H1 (cell line): ENCODE measurements at regions not wholly inside any gene's neighbourhood (a gene's known extent, or its start where the extent isn't known, plus 50 kb on each side); places are given as distances from the start of the nearest gene placed in this dataset.

ENCODE experiments used
- CTCF ChIA-PET: fragments of 300-600 bp; sonication (Branson Sonifier 250); formaldehyde crosslinking; loops from one replicate; lab custom pipeline; 2021; ENCODE audit not compliant: partially characterized antibody; lab: Charles Lee
- POLR2A ChIA-PET: fragments of 300-600 bp; sonication (Branson Sonifier 250); formaldehyde crosslinking; loops from one replicate; lab custom pipeline; 2021; ENCODE audit warnings: inconsistent platforms; ENCODE audit not compliant: partially characterized antibody; lab: Charles Lee
- DNase-seq, 2 experiments: peaks; one replicate each; pipeline versions ENCODE4 v3.0.0 to v3.0.0-alpha.2; 2010 to 2022; ENCODE audit warnings: low spot score in 2 of 2, low read depth in 1 of 2, mixed read lengths in 1 of 2
- FAIRE-seq: peaks from 2 replicates; lab custom pipeline; 2011; peaks lifted over from hg19 to GRCh38; lab: Jason Lieb, UNC
- H2AFZ ChIP-seq: 2 replicates; pipeline ENCODE4 v1.8.1; 2012; ENCODE audit warnings: low read length, inconsistent platforms
- H2AK5ac ChIP-seq: 2 replicates; pipeline ENCODE4 v1.6.1; 2013; ENCODE audit warnings: low read depth, low read length
- H2BK120ac ChIP-seq: replicated peaks from 2 replicates; pipeline ENCODE3; 2013; ENCODE audit warnings: low read depth, low read length, inconsistent platforms
- H2BK12ac ChIP-seq: 2 replicates; pipeline ENCODE4 v1.6.1; 2013; ENCODE audit warnings: low read depth, low read length
- H2BK15ac ChIP-seq: 2 replicates; pipeline ENCODE4 v1.6.1; 2013; ENCODE audit warnings: low read length
- H2BK20ac ChIP-seq: 2 replicates; pipeline ENCODE4 v1.6.1; 2013; ENCODE audit warnings: low read length
- H2BK5ac ChIP-seq: 2 replicates; pipeline ENCODE4 v1.6.1; 2013; ENCODE audit warnings: low read depth, low read length
- H3K14ac ChIP-seq: 2 replicates; pipeline ENCODE4 v1.6.1; 2013; ENCODE audit warnings: inconsistent platforms; ENCODE audit not compliant: insufficient read length
- H3K18ac ChIP-seq: 2 replicates; pipeline ENCODE4 v1.6.1; 2013; ENCODE audit warnings: low read length; ENCODE audit errors: extremely low read depth
- H3K23ac ChIP-seq: 2 replicates; pipeline ENCODE4 v1.6.1; 2013; ENCODE audit warnings: inconsistent platforms; ENCODE audit not compliant: insufficient read length
- H3K23me2 ChIP-seq: 2 replicates; pipeline ENCODE4 v1.6.1; 2013; ENCODE audit warnings: low read depth, low read length
- H3K27ac ChIP-seq: 2 replicates; pipeline ENCODE4 v1.6.1; 2011; ENCODE audit warnings: low read depth, low read length, inconsistent platforms
- H3K27me3 ChIP-seq, 4 experiments: replicated peaks in 1 of 4; 1 replicate in 1 of 4; 2 replicates in 3 of 4; pipeline versions ENCODE4 v1.6.1 to v1.8.1; 2011 to 2013; ENCODE audit warnings: low read length in 3 of 4, mild to moderate bottlenecking in 3 of 4, inconsistent platforms in 2 of 4, mixed read lengths in 2 of 4, moderate library complexity in 1 of 4; ENCODE audit not compliant: control insufficient read depth in 3 of 4, insufficient read depth in 3 of 4; ENCODE audit errors: extremely low read depth in 1 of 4
- H3K36me3 ChIP-seq, 4 experiments: 2 replicates each; pipeline versions ENCODE4 v1.6.1 to v1.8.1; 2011 to 2013; ENCODE audit warnings: mild to moderate bottlenecking in 4 of 4, low read length in 3 of 4, moderate library complexity in 2 of 4, control low read depth in 1 of 4, inconsistent platforms in 1 of 4; ENCODE audit not compliant: insufficient read depth in 4 of 4, control insufficient read depth in 2 of 4
- H3K4ac ChIP-seq: replicated peaks from 2 replicates; pipeline ENCODE3; 2013; ENCODE audit warnings: low read length, low read depth, mixed read lengths, inconsistent platforms; ENCODE audit not compliant: insufficient read length
- H3K4me1 ChIP-seq, 4 experiments: replicated peaks in 1 of 4; 1 replicate in 1 of 4; 2 replicates in 3 of 4; pipeline versions ENCODE4 v1.6.1 to v1.8.1; 2011 to 2013; ENCODE audit warnings: low read length in 3 of 4, inconsistent platforms in 2 of 4, mixed read lengths in 1 of 4; ENCODE audit not compliant: insufficient read depth in 4 of 4, control insufficient read depth in 3 of 4
- H3K4me2 ChIP-seq, 2 experiments: 2 replicates each; pipeline versions ENCODE4 v1.6.1 to v1.8.1; 2011 to 2013; ENCODE audit warnings: low read depth in 2 of 2, low read length in 2 of 2, control low read depth in 1 of 2, inconsistent platforms in 1 of 2, mild to moderate bottlenecking in 1 of 2; ENCODE audit not compliant: insufficient read depth in 1 of 2
- H3K4me3 ChIP-seq, 4 experiments: fragments of 200-600, 300-600 bp in 1 of 4; sonication (generic), shearing (Covaris generic), sonication (Bioruptor Twin) in 1 of 4; 2 replicates each; pipeline versions ENCODE4 v1.5.1 to v1.8.1; 2011 to 2016; ENCODE audit warnings: low read length in 4 of 4, low read depth in 3 of 4, control low read depth in 2 of 4, inconsistent platforms in 2 of 4, mild to moderate bottlenecking in 2 of 4, mixed read lengths in 1 of 4, moderate library complexity in 1 of 4; ENCODE audit not compliant: insufficient read depth in 2 of 4; ENCODE audit errors: extremely low read depth in 1 of 4
- H3K56ac ChIP-seq: replicated peaks from 2 replicates; pipeline ENCODE3; 2013; ENCODE audit warnings: low read depth, mild to moderate bottlenecking, mixed read lengths, low read length, inconsistent platforms; ENCODE audit not compliant: insufficient read length
- H3K79me1 ChIP-seq: 2 replicates; pipeline ENCODE4 v1.6.1; 2013; ENCODE audit warnings: low read depth, low read length, control low read depth
- H3K79me2 ChIP-seq, 2 experiments: 2 replicates each; pipeline versions ENCODE4 v1.6.1 to v1.8.1; 2012 to 2013; ENCODE audit warnings: low read length in 2 of 2, mild to moderate bottlenecking in 2 of 2, inconsistent platforms in 1 of 2; ENCODE audit not compliant: insufficient read depth in 2 of 2, control insufficient read depth in 1 of 2
- H3K9ac ChIP-seq, 4 experiments: replicated peaks in 1 of 4; 1 replicate in 1 of 4; 2 replicates in 3 of 4; pipeline versions ENCODE4 v1.6.1 to v1.8.1; 2011 to 2013; ENCODE audit warnings: low read depth in 3 of 4, low read length in 3 of 4, control low read depth in 2 of 4, mild to moderate bottlenecking in 2 of 4, moderate library complexity in 2 of 4, inconsistent platforms in 1 of 4; ENCODE audit errors: extremely low read depth in 1 of 4
- H3K9me3 ChIP-seq, 2 experiments: 2 replicates each; pipeline versions ENCODE4 v1.6.1 to v1.8.1; 2012 to 2013; ENCODE audit warnings: mild to moderate bottlenecking in 2 of 2, moderate library complexity in 2 of 2, control low read depth in 1 of 2, inconsistent platforms in 1 of 2, low read depth in 1 of 2, low read length in 1 of 2, mixed read lengths in 1 of 2; ENCODE audit not compliant: insufficient read depth in 2 of 2
- H4K20me1 ChIP-seq, 2 experiments: replicated peaks in 1 of 2; 2 replicates each; pipeline versions ENCODE3 to v1.8.1; 2011 to 2013; ENCODE audit warnings: inconsistent platforms in 2 of 2, low read length in 2 of 2, mild to moderate bottlenecking in 1 of 2; ENCODE audit not compliant: insufficient read depth in 2 of 2, control insufficient read depth in 1 of 2
- H4K5ac ChIP-seq: 2 replicates; pipeline ENCODE4 v1.6.1; 2013; ENCODE audit warnings: low read length, low read depth, mixed read lengths, inconsistent platforms; ENCODE audit not compliant: insufficient read length
- H4K8ac ChIP-seq: 2 replicates; pipeline ENCODE4 v1.8.0; 2013; ENCODE audit warnings: mild to moderate bottlenecking, moderate library complexity, low read length, inconsistent platforms; ENCODE audit not compliant: insufficient read depth; ENCODE audit errors: extremely low read depth
- H4K91ac ChIP-seq: replicated peaks from 2 replicates; pipeline ENCODE3; 2013; ENCODE audit warnings: low read length, mixed read lengths, inconsistent platforms; ENCODE audit not compliant: insufficient read length
- EP300 ChIP-seq, 2 experiments: IDR thresholded peaks; 1 replicate in 1 of 2; 2 replicates in 1 of 2; pipeline ENCODE4 v1.6.1; 2011 to 2012; ENCODE audit warnings: low read depth in 2 of 2, low read length in 2 of 2, mild to moderate bottlenecking in 2 of 2, borderline replicate concordance in 1 of 2, inconsistent platforms in 1 of 2, moderate library complexity in 1 of 2
- KDM4A ChIP-seq: IDR thresholded peaks from one replicate; pipeline ENCODE4 v1.7.1; 2012; ENCODE audit warnings: low read depth, mild to moderate bottlenecking, moderate library complexity, low read length, inconsistent platforms; ENCODE audit not compliant: severe bottlenecking
- KDM5A ChIP-seq: fragments of 200-600 bp; IDR thresholded peaks from 2 replicates; pipeline ENCODE4 v1.7.1; 2012; ENCODE audit warnings: mild to moderate bottlenecking, low read length, inconsistent platforms, mixed read lengths
- WGBS, 2 experiments: shearing (Covaris generic) in 1 of 2; methylation state at CpG; one replicate each; pipeline versions ENCODE4 v1.1.6 to v1.1.7; 2013 to 2015; ENCODE audit warnings: low lambda C conversion rate in 2 of 2, mixed read lengths in 2 of 2, inconsistent platforms in 1 of 2, low coverage in 1 of 2, missing lambda C conversion rate in 1 of 2; ENCODE audit not compliant: insufficient replicate concordance in 2 of 2, insufficient coverage in 1 of 2, insufficient read length in 1 of 2; ENCODE audit errors: extremely low coverage in 1 of 2, missing lambda C conversion rate in 1 of 2; 5-methylcytosine and 5-hydroxymethylcytosine counted together

DNA sequence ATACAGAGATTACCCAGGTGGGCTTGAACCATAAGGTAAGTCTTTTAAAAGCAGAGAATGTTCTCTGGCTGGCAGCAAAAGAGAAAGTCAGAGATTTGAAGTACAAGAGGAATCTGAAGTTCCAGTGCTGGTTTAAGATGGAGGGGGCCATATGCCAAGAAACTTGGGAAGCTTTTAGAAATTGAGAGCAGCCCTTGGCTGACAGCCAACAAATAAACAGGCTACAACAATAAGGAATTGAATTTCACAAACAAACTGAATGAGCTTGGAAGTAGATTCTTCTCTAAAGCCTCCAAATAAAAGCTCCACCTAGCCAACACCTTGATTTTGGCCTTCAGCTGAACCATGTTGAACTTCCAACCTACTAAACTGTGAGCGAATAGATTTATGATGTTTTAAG, 85.7 kb downstream of the TRIM42 start:
- CTCF ChIA-PET: no interaction called here
- Histone ChIP-seq H3K4me1 (peaks cover 0 to 2% (median 0%) of the 10 kb centered on the region in 4 experiments; a peak in 2 of 7 replicates), H3K18ac (no peak overlapping the region), H3K79me2 (no peaks in the 10 kb centered on the region), H3K4me2 (no peak overlapping the region), H3K27me3 (no peaks in the 10 kb centered on the region), H3K9me3 (no peaks in the 10 kb centered on the region), H2BK120ac (no peak overlapping the region), H3K23me2 (no peaks in the 10 kb centered on the region), H3K4ac (no peak overlapping the region), H3K36me3 (no peaks in the 10 kb centered on the region), H4K20me1 (no peaks in the 10 kb centered on the region), H2BK20ac (no peak overlapping the region), H3K79me1 (no peaks in the 10 kb centered on the region), H2AFZ (peak overlapping the region; percentile 81), H3K56ac (no peak overlapping the region), H3K4me3 (no peak overlapping the region), H2BK5ac (no peak overlapping the region), H2BK15ac (no peak overlapping the region), H4K8ac (no peak overlapping the region), H3K27ac (no peak overlapping the region), H2AK5ac (no peak overlapping the region), H3K14ac (no peak overlapping the region), H4K5ac (no peak overlapping the region), H3K23ac (no peak overlapping the region), H4K91ac (no peak overlapping the region), H2BK12ac (no peak overlapping the region), H3K9ac (no peak overlapping the region)
- 96% methylated on average over 1 of the region's 1 CpG; no CpG with 5 or more reads in 1 of the 2 experiments for WGBS, 2 experiments
- POLR2A ChIA-PET: no interaction called here
- DNase-seq: peak in 1 of 2 experiments; percentile 20
- no peak for FAIRE-seq
- TF ChIP-seq KDM4A (no peak), KDM5A (no peak), EP300 (IDR thresholded peaks at IDR 0.05; ENCODE audit: borderline replicate concordance in 1 of 2, low read depth in 2 of 2, low read length in 2 of 2) (no peak)
